ENCODE measurements at regions not wholly inside any gene's neighbourhood (a gene's known extent, or its start where the extent isn't known, plus 50 kb on each side); places are given as distances from the start of the nearest gene placed in this dataset.

DNA sequence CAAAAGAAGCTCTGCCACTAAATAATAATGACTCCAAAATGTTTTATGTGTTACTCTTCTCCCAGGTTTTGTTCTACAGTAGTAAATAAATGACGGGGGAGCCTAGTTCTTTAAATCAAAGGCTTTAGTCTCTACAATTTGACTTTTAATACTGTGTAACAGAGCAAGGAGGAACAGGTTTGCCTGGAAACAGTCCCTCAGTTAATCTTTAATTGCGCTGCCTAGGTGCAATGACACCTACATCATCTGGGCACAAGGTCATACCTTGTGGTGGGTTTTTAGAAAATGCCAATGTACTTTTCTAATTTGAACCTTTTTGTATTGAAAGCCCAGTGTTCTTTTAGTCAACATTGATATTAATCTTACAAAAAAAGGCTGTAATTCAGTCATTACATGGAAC, 287.3 kb upstream of the SETBP1 start:
- ATAC-seq = no peak
- no peak overlapping the region for H3K4me3 ChIP-seq
- intact Hi-C loops (cut with DNase I; ENCODE audit: low total_unique reads) = no loop called here

GRCh38 chr18:44396550-44396949, 284.1 kb upstream of the SETBP1 start:
- intact Hi-C loops (cut with DNase I; ENCODE audit: low total_unique reads) (no loop called here), in situ Hi-C loops (cut with MboI; ENCODE audit: low sequenced_read_pairs in 4 of 4) (no loop called here)
- ATAC-seq = no peak

More for the DNA sequence above, 287.3 kb upstream of the SETBP1 start:
- no peak for DNase-seq
- H3K27me3 ChIP-seq = no peaks in the 10 kb centered on the region
- no peak overlapping the region for H3K27ac ChIP-seq
- no peaks in the 10 kb centered on the region for H3K4me1 ChIP-seq
- in situ Hi-C loops (cut with MboI; ENCODE audit: low sequenced_read_pairs in 4 of 4) = no loop called here
- H3K9me3 ChIP-seq = no peaks in the 10 kb centered on the region
- no peak for TF ChIP-seq POLR2A (IDR thresholded peaks at IDR 0.05)
- TF ChIP-seq, protein P1, sequence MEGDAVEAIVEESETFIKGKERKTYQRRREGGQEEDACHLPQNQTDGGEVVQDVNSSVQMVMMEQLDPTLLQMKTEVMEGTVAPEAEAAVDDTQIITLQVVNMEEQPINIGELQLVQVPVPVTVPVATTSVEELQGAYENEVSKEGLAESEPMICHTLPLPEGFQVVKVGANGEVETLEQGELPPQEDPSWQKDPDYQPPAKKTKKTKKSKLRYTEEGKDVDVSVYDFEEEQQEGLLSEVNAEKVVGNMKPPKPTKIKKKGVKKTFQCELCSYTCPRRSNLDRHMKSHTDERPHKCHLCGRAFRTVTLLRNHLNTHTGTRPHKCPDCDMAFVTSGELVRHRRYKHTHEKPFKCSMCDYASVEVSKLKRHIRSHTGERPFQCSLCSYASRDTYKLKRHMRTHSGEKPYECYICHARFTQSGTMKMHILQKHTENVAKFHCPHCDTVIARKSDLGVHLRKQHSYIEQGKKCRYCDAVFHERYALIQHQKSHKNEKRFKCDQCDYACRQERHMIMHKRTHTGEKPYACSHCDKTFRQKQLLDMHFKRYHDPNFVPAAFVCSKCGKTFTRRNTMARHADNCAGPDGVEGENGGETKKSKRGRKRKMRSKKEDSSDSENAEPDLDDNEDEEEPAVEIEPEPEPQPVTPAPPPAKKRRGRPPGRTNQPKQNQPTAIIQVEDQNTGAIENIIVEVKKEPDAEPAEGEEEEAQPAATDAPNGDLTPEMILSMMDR (IDR thresholded peaks at IDR 0.05 in 4 of 5, conservative IDR thresholded peaks at IDR 0.05 in 1 of 5) = no peak
- no peaks in the 10 kb centered on the region for H3K36me3 ChIP-seq

DNA sequence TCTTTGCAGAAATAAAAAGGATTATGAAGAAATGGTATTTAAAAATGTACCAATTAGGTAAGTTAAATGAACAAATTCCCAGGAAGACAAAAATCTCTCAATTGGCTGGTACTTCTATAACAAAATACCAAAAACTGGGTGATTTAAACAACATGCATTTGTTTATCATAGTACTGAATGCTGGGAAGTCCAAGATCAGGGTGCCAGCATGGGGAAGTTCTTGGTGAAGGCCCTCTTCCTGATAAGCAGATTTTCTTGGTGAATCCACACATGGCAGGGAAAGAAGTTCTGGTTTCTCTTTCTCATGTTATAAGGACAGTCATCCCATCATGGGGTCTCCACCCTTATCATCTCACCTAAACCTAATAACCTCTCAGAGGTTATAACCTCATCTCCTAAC, 271.6 kb upstream of the SETBP1 start:
- DNase-seq = no peak
- in situ Hi-C loops (cut with MboI; ENCODE audit: low sequenced_read_pairs in 4 of 4) (no loop called here), intact Hi-C loops (cut with DNase I; ENCODE audit: low total_unique reads) (no loop called here)

More at GRCh38 chr18:44396550-44396949, 284.1 kb upstream of the SETBP1 start:
- no peak for DNase-seq
- no peaks in the 10 kb centered on the region for H3K36me3 ChIP-seq
- no peaks in the 10 kb centered on the region for H3K27me3 ChIP-seq
- H3K9me3 ChIP-seq = no peaks in the 10 kb centered on the region
- no peaks in the 10 kb centered on the region for H3K4me1 ChIP-seq
- no peak overlapping the region for H3K4me3 ChIP-seq
- H3K27ac ChIP-seq = no peak overlapping the region
- TF ChIP-seq, protein P1 (IDR thresholded peaks at IDR 0.05 in 4 of 5, conservative IDR thresholded peaks at IDR 0.05 in 1 of 5) = no peak
- no peak for TF ChIP-seq POLR2A (IDR thresholded peaks at IDR 0.05)

GRCh38 chr18:44409515-44409914, 271.2 kb upstream of the SETBP1 start:
- intact Hi-C loops (cut with DNase I; ENCODE audit: low total_unique reads) = no loop called here

More for the DNA sequence above, 271.6 kb upstream of the SETBP1 start:
- H3K9me3 ChIP-seq = no peaks in the 10 kb centered on the region
- no peak for ATAC-seq
- TF ChIP-seq POLR2A (IDR thresholded peaks at IDR 0.05) = no peak
- TF ChIP-seq, protein P1 (IDR thresholded peaks at IDR 0.05 in 4 of 5, conservative IDR thresholded peaks at IDR 0.05 in 1 of 5) = no peak
- H3K36me3 ChIP-seq = no peaks in the 10 kb centered on the region
- no peak overlapping the region for H3K27ac ChIP-seq
- H3K27me3 ChIP-seq = no peaks in the 10 kb centered on the region
- H3K4me1 ChIP-seq = no peaks in the 10 kb centered on the region
- H3K4me3 ChIP-seq = no peak overlapping the region

More at GRCh38 chr18:44409515-44409914, 271.2 kb upstream of the SETBP1 start:
- Histone ChIP-seq H3K36me3 (no peaks in the 10 kb centered on the region), H3K4me3 (no peak overlapping the region), H3K27ac (no peak overlapping the region), H3K4me1 (no peaks in the 10 kb centered on the region), H3K9me3 (no peaks in the 10 kb centered on the region), H3K27me3 (no peaks in the 10 kb centered on the region)
- TF ChIP-seq, protein P1 (IDR thresholded peaks at IDR 0.05 in 4 of 5, conservative IDR thresholded peaks at IDR 0.05 in 1 of 5) = no peak
- TF ChIP-seq POLR2A (IDR thresholded peaks at IDR 0.05) = no peak
- in situ Hi-C loops (cut with MboI; ENCODE audit: low sequenced_read_pairs in 4 of 4) = no loop called here
- no peak for ATAC-seq
- DNase-seq = no peak
